ENCODE measurements at regions not wholly inside any gene's neighbourhood (a gene's known extent, or its start where the extent isn't known, plus 50 kb on each side); places are given as distances from the start of the nearest gene placed in this dataset.

DNA sequence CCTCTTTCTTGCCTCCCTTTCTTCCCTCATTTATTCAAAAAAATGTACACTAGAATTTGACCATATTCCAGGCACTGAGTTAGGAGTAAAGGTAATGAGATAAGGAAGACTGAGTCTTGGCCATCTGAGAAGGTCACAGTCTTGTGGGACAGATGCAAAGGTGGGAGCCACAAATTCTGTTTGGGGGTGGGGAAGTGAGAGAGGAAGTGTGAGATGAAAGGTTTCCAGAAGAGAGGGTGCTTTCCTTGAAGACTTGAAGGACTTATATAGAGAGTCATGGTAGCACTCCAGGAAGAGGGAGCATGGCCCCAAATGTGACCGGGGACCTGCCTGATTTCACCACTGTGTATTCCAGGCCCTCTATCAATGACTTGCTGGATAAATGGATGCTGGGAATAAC lies 320.6 kb downstream of the LPIN1 start:
- H3K27ac Mint-ChIP-seq: no peak overlapping the region
- peaks cover 5% of the 10 kb centered on the region for H3K4me1 Mint-ChIP-seq (ENCODE audit: low read depth)
- H3K9me3 Mint-ChIP-seq: peaks cover 5% of the 10 kb centered on the region
- no peaks in the 10 kb centered on the region for H3K36me3 Mint-ChIP-seq (ENCODE audit: low read depth)
- no peak overlapping the region for H3K4me3 Mint-ChIP-seq
- peaks cover 6% of the 10 kb centered on the region for H3K27me3 Mint-ChIP-seq
- DNase-seq: no peak

DNA sequence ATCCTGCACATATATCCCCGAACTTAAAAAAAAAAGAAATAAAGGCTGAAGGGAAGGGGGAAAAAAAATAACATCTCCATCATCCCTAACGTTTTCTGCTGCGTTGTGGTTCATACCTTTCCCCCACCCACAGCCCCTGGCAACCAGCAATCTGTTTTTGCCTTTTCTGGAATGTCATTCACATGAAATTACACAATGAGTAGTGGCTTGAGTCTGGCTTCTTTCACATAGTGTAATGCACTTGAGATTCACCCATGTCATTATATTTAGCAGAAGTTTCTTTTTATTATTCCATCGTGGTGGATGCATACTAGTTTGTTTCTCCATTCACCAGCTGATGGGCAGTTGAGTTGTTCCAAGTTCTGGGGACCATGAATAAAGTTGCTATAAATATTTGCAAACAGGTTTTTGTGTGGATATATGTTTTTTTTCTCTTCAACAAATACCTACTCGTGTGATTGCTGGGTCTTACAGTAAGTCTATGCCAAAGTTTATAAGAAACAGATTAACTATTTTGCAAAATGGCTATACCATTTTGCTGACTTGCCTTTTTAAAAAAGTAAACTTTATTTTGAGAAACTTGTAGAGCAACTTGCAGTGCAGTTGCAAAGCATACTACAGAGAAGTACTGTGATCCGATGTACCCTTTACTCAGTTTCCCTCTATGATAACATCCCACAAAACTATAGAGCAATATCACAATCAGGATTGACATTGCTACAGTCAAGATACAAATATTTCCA lies 322.5 kb downstream of the LPIN1 start:
- Mint-ChIP-seq H3K36me3 (ENCODE audit: low read depth) (no peaks in the 10 kb centered on the region), H3K4me1 (ENCODE audit: low read depth) (peaks cover 5% of the 10 kb centered on the region), H3K9me3 (no peaks in the 10 kb centered on the region), H3K4me3 (no peak overlapping the region), H3K27ac (no peak overlapping the region), H3K27me3 (peaks cover 5% of the 10 kb centered on the region)
- no peak for DNase-seq

DNA sequence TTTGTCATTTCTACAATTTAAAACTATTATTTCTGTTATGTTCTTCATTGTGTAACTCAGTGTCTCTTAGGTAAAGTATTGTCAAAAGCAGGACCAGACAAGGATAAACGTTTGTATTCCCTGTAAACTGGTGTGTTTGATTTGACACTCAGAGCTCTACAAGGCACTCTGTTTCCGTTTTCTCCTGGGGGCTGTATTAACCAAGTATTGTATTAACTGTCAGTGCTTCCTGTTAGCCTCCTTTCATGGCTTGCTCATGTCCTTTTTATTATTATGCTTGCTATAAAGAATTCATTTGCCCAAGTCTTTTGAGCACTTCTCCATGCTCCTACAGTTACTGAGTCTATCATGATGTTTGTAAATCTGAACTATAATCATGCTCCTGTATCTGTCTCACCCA lies 323.7 kb downstream of the LPIN1 start:
- Mint-ChIP-seq H3K27ac (no peak overlapping the region), H3K4me3 (no peak overlapping the region), H3K27me3 (peaks cover 5% of the 10 kb centered on the region), H3K36me3 (ENCODE audit: low read depth) (no peaks in the 10 kb centered on the region), H3K9me3 (no peaks in the 10 kb centered on the region), H3K4me1 (ENCODE audit: low read depth) (peaks cover 5% of the 10 kb centered on the region)
- no peak for DNase-seq

DNA sequence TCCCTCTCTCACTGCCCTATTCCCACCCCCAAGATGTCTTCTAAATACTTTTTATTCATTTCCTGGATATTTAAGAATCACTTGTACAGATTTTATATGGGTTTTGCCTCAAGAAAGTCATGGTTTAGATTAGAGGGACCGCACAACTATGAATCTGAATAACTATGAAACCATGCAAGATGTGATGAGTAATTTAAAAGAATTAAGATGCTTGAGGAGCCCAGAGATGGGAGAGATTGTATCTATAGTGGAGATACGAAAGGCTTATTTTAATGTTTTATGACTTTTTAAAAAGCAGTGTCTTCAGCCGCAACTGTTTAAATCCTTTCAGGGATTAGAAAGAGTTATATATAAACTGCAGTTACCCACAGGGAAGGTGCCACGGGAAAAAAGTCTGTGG lies 324.1 kb downstream of the LPIN1 start:
- H3K4me1 Mint-ChIP-seq (ENCODE audit: low read depth): peaks cover 5% of the 10 kb centered on the region

DNA sequence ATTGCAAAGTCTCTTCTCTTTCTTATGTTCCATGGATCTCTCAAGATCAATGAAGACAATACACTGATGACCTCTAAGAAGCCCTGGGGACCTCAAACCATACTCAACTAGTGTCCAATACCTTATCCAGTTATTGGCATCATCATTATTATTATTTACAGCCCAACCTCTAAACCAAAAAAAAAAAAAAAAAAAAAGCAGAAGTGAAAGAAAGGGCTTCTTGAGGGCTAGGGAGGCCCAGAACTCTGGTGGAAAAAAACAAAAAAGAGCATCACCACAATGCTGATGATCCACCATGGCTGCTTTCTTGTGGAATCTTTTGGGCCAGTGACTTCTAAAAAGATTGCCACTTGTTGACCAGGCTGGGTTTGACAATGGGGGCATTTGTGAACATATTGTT lies 324.9 kb downstream of the LPIN1 start:
- peaks cover 6% of the 10 kb centered on the region for H3K4me1 Mint-ChIP-seq (ENCODE audit: low read depth)
- H3K27ac Mint-ChIP-seq: no peak overlapping the region
- H3K27me3 Mint-ChIP-seq: peaks cover 5% of the 10 kb centered on the region
- no peak overlapping the region for H3K4me3 Mint-ChIP-seq
- no peaks in the 10 kb centered on the region for H3K9me3 Mint-ChIP-seq
- H3K36me3 Mint-ChIP-seq (ENCODE audit: low read depth): no peaks in the 10 kb centered on the region
- DNase-seq: no peak

More for the DNA sequence above, 324.1 kb downstream of the LPIN1 start:
- H3K27me3 Mint-ChIP-seq: peaks cover 5% of the 10 kb centered on the region
- no peaks in the 10 kb centered on the region for H3K36me3 Mint-ChIP-seq (ENCODE audit: low read depth)
- DNase-seq: no peak
- no peaks in the 10 kb centered on the region for H3K9me3 Mint-ChIP-seq
- no peak overlapping the region for H3K4me3 Mint-ChIP-seq
- H3K27ac Mint-ChIP-seq: no peak overlapping the region

DNA sequence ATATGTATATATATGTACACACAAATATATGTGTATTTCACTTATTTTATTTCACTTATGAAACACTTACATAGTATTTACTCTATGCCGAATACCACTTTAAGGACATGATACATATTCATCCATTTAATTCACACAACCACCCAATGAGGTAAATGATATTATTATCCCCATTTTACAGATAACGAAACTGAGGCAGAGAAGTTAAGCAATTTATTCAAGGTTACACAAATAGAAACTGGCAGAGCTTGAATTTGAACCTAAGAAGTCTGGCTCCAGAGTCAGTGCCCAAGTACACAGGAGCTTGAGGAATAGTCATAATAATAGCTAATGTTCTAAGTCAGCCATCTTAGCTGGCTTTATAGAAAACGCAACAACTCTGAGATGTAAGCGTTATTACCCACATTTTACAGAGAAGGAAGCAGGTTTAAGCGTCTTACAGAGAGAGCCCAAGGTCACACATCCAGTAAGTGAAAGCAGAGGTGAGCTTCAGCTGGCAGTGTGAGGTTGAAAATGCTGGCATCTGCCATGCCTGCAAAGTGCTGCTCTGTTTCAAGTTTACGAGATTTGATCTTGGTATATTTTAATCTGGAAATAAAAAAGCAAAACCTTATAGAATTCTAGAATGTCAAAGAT lies 326.9 kb downstream of the LPIN1 start:
- no peak overlapping the region for H3K27ac Mint-ChIP-seq
- peaks cover 16% of the 10 kb centered on the region for H3K4me1 Mint-ChIP-seq (ENCODE audit: low read depth)
- no peak for DNase-seq
- H3K36me3 Mint-ChIP-seq (ENCODE audit: low read depth): no peaks in the 10 kb centered on the region
- H3K9me3 Mint-ChIP-seq: no peaks in the 10 kb centered on the region
- no peak overlapping the region for H3K4me3 Mint-ChIP-seq
- H3K27me3 Mint-ChIP-seq: peaks cover 5% of the 10 kb centered on the region

DNA sequence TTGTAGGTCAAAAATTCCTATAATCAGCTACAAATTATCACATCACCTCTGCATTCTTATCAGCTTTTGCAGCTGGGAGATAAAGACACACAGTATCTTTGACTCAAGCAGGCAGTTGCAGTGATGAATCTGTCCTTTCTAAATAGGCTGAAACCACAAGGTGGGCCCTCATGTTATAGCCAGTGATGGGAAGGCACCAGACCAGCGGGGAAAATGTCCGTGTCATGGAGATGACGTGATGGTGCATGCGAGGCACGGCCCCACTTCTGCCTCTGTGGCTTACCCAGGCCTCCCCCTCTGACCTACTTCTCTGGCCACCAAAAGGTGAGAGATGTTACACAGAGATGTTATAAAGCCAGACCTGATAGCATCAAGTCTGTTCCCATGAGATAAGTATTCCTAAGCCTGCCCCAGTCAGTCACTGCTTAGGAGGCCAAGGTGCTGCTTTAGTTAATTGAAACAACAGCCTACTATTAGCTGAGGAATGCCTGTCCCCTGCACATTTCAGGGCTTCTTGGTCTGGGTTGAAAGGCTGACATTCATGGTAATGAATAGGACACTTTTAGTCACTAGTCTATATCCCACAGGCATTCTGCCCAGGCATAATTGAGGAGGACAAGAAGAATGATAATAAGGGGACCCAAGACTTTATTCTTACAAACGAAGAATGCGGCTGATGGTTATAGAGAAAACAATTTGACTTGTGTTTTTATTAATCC lies 327.9 kb downstream of the LPIN1 start:
- Mint-ChIP-seq H3K27me3 (peaks cover 5% of the 10 kb centered on the region), H3K36me3 (ENCODE audit: low read depth) (no peaks in the 10 kb centered on the region), H3K27ac (no peak overlapping the region), H3K4me3 (no peak overlapping the region), H3K9me3 (no peaks in the 10 kb centered on the region), H3K4me1 (ENCODE audit: low read depth) (peaks cover 16% of the 10 kb centered on the region)
- no peak for DNase-seq

DNA sequence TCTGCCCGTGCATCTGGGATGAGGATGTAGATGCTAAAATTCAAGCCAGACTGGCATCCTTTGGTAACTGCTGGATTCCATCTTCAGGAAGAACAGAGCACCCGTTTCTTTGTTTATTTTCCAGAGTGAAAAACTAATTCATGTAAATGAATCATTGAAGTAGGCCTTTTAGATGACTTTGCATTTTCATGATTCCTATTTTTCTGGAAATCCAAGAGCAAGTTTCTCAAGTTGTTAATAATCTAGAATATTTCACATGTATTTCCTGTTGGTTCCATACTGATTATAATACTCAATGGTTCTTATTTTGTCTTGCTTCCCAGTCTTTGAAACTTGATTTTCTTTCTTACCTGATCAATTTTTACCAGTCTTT lies 328.4 kb downstream of the LPIN1 start:
- Mint-ChIP-seq H3K27ac (no peak overlapping the region), H3K4me3 (no peak overlapping the region), H3K9me3 (no peaks in the 10 kb centered on the region), H3K36me3 (ENCODE audit: low read depth) (no peaks in the 10 kb centered on the region), H3K27me3 (peaks cover 5% of the 10 kb centered on the region), H3K4me1 (ENCODE audit: low read depth) (peaks cover 16% of the 10 kb centered on the region)
- no peak for DNase-seq

DNA sequence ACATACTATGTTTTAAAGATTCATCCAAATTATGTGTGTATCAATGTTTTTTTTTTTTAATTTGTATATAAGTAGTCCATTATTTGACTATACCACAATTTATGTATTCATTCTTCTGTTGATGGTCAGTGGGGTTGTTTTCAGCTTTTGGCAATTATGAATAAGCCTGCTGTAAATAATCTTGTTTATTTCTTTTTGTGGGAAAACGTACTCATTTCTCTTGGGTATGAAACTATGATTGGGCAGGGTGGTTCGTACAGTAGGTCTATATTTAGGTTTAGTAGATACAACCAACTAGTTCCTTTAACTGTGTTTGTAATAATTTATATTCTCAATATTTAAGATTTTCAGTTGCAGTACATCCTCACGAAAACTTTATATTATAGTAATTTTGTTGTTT lies 329.2 kb downstream of the LPIN1 start:
- no peak overlapping the region for H3K4me3 Mint-ChIP-seq
- peaks cover 5% of the 10 kb centered on the region for H3K27me3 Mint-ChIP-seq
- no peaks in the 10 kb centered on the region for H3K9me3 Mint-ChIP-seq
- no peak for DNase-seq
- H3K36me3 Mint-ChIP-seq (ENCODE audit: low read depth): no peaks in the 10 kb centered on the region
- H3K4me1 Mint-ChIP-seq (ENCODE audit: low read depth): peaks cover 16% of the 10 kb centered on the region
- no peak overlapping the region for H3K27ac Mint-ChIP-seq

DNA sequence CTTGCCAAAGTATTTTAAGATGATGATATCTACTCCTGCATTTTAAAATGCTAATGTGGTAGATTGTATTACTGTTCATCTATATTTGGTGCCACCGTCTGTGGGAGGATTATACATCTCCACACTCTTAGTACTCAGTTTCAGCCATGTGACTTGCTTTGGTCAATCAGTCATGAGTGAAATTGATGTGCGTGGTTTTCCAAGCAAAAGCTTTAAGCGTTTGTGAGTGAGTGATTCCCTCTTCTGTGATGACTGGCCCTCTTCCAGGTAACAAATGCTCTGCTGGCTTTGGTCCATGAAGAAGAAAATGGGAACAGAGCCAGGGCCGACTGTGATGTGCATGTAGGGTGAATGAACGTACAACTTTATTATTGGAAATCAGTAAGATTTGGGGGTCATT lies 330.4 kb downstream of the LPIN1 start:
- no peaks in the 10 kb centered on the region for H3K27me3 Mint-ChIP-seq
- no peak overlapping the region for H3K27ac Mint-ChIP-seq
- no peaks in the 10 kb centered on the region for H3K36me3 Mint-ChIP-seq (ENCODE audit: low read depth)
- peaks cover 24% of the 10 kb centered on the region for H3K4me1 Mint-ChIP-seq (ENCODE audit: low read depth)
- no peaks in the 10 kb centered on the region for H3K9me3 Mint-ChIP-seq
- no peak for DNase-seq
- H3K4me3 Mint-ChIP-seq: no peak overlapping the region

DNA sequence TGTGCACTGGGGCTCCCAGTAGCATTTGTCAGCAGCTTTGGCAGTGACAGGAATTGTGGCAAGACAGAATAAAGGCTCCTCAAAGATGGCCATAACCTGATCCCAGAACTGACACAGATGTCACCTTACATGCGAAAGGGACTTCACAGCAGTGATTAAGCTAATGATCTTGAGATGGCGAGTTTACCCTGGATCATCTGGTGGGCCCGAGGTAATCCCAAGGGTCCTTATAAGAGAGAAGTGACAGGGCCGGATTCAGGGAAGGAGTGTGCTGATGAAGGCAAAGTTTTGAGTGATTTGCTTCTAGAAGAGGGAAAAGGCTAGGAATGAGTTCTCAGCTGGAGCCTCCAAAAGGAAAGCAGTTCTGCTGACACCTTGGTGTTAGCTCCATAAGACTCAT lies 333.9 kb downstream of the LPIN1 start:
- Mint-ChIP-seq H3K9me3 (no peaks in the 10 kb centered on the region), H3K27me3 (no peaks in the 10 kb centered on the region), H3K36me3 (ENCODE audit: low read depth) (no peaks in the 10 kb centered on the region), H3K4me3 (no peak overlapping the region), H3K27ac (no peak overlapping the region), H3K4me1 (ENCODE audit: low read depth) (peaks cover 32% of the 10 kb centered on the region)
- no peak for DNase-seq

DNA sequence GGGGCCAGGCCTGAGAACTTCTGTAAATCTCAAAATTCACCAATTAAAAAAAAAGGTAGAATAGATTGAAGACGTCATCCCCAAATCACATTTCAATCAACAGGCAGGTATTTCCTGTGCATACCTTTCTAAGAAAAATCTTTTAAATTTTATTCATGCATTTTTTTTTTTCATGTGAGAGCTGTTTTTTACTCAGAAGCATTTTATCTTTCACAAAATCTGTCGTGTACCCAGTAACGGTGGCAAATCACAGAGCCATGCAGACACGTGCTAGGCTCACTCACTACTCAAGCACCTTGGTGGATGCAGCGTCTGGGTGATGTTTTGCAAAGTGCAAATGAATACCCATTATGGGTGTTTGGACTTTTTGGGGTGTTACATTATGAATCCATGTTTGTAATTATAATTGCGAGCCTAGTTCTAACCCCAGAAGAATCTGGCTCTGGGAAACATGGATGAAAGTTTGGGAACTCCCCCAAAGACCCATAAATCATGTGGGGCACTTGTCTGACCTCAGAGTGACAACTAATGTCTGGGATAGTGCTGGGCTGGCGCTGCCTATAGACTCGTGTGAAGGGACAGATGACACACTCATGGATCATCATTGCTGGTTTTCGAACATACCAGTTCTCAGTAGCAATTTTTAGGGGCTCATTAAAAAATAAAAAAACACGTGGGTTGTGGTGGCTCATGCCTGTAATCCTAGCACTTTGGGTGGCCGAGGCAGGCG lies 335.2 kb downstream of the LPIN1 start:
- Mint-ChIP-seq H3K27me3 (no peaks in the 10 kb centered on the region), H3K4me3 (no peak overlapping the region), H3K4me1 (ENCODE audit: low read depth) (peaks cover 28% of the 10 kb centered on the region), H3K36me3 (ENCODE audit: low read depth) (no peaks in the 10 kb centered on the region), H3K9me3 (no peaks in the 10 kb centered on the region), H3K27ac (no peak overlapping the region)
- no peak for DNase-seq

DNA sequence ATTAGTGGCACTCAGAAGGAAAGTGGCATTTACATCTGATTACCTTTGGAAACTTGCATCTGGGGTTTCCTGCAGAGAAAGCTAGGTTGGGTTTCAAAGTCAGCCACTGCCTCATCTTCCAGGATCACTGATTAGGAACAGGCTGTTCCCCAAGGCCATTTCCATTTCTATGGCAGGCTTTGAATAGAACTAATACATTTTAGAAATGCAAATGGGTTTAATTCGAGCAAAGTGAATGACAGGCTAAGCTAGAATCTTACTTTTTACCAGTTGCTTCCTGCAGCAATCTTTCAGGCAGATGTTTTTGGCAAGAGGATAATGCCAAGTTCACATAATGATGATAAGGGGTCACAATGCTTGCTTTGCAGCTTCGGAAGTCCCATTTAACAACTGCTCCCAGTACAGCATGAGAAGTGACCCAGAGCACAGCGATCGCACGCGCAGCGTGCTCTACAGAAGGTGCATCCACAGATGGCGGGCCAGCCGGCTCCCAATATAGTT lies 336.7 kb downstream of the LPIN1 start:
- no peak for DNase-seq
- Mint-ChIP-seq H3K4me3 (no peak overlapping the region), H3K27ac (no peak overlapping the region), H3K27me3 (no peaks in the 10 kb centered on the region), H3K36me3 (ENCODE audit: low read depth) (no peaks in the 10 kb centered on the region), H3K4me1 (ENCODE audit: low read depth) (peaks cover 22% of the 10 kb centered on the region), H3K9me3 (no peaks in the 10 kb centered on the region)

DNA sequence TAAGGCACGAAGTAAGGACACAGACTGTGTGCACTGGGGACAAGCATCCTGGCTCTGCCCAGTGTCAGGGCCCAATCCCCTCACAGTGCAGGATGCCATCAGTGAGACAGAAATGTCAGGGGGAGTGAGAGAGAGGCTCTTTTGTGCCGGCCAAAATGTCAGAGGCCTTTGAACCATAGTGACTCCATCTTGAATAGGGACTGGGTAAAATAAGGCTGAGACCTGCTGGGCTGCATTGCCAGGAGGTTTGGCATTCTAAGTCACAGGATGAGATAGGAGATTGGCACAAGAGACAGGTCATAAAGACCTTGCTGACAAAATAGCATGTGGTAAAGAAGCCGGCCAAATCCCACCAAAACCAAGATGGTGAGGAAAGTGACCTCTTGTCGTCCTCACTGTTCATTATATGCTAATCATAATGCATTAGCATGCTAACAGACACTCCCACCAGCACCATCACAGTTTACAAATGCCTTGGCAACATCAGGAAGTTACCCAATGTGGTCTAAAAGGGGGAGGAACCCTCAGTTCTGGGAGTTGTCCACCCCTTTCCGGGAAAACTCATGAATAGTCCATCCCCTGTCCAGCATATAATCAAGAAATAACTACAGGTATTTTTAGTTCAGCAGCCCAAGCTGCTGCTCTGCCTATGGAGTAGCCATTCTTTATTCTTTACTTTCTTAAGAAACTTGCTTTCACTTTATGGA lies 337.4 kb downstream of the LPIN1 start:
- no peak for DNase-seq
- no peaks in the 10 kb centered on the region for H3K36me3 Mint-ChIP-seq (ENCODE audit: low read depth)
- peaks cover 22% of the 10 kb centered on the region for H3K4me1 Mint-ChIP-seq (ENCODE audit: low read depth)
- H3K9me3 Mint-ChIP-seq: no peaks in the 10 kb centered on the region
- H3K4me3 Mint-ChIP-seq: no peak overlapping the region
- H3K27me3 Mint-ChIP-seq: no peaks in the 10 kb centered on the region
- no peak overlapping the region for H3K27ac Mint-ChIP-seq

All from activated T-cell treated with anti-CD3 and anti-CD28 coated beads, Interleukin-2, amount 50 U/mL, for 24 hours (primary cell).